Esophagus (tissue), 2 donors: ENCODE measurements at regions not wholly inside any gene's neighbourhood (a gene's known extent, or its start where the extent isn't known, plus 50 kb on each side); places are given as distances from the start of the nearest gene placed in this dataset.
"Not testable (repeated sequence)": the region's sequence is repeated elsewhere in the genome, so short reads cannot be mapped to it uniquely, and the experiment has no call there.

Source experiments
- H3K27ac ChIP-seq, 2 donors: one replicate each; pipeline ENCODE4 v1.5.1; 2013; ENCODE audit warnings: low read depth in 2 of 2, mild to moderate bottlenecking in 2 of 2, inconsistent platforms in 1 of 2, low read length in 1 of 2, moderate library complexity in 1 of 2
- H3K27me3 ChIP-seq, 2 donors: one replicate each; pipeline ENCODE4 v1.6.1; 2013; ENCODE audit warnings: low read length in 2 of 2, control low read depth in 1 of 2, mild to moderate bottlenecking in 1 of 2; ENCODE audit not compliant: insufficient read depth in 2 of 2, control insufficient read depth in 1 of 2
- H3K36me3 ChIP-seq, 2 donors: one replicate each; pipeline ENCODE4 v1.6.1; 2013; ENCODE audit warnings: low read length in 1 of 2; ENCODE audit not compliant: control insufficient read depth in 2 of 2, insufficient read depth in 2 of 2
- H3K4me1 ChIP-seq, 2 donors: one replicate each; pipeline ENCODE4 v1.6.1; 2013; ENCODE audit warnings: low read length in 1 of 2; ENCODE audit not compliant: control insufficient read depth in 2 of 2, insufficient read depth in 2 of 2
- H3K4me3 ChIP-seq, 2 donors: one replicate each; pipeline ENCODE4 v1.5.1; 2013; ENCODE audit warnings: low read length in 2 of 2, mild to moderate bottlenecking in 2 of 2, low read depth in 1 of 2, moderate library complexity in 1 of 2
- H3K9me3 ChIP-seq, 2 donors: one replicate each; pipeline ENCODE4 v1.6.1; 2013; ENCODE audit warnings: mild to moderate bottlenecking in 2 of 2, low read depth in 1 of 2, low read length in 1 of 2, moderate library complexity in 1 of 2; ENCODE audit not compliant: control insufficient read depth in 2 of 2, insufficient read depth in 1 of 2
- WGBS, 2 donors: extraction: QIAGEN DNeasy Blood & Tissue Kit; methylation state at CpG; one replicate each; pipeline ENCODE4 v1.1.7; 2013; 5-methylcytosine and 5-hydroxymethylcytosine counted together
- donor health status: healthy with polysubstance abuse.
- donor health status: Bipolar disorder and iron deficiency.

GRCh38 chr9:88831713-88832407 lies 159.4 kb upstream of the S1PR3 start:
- H3K4me1 ChIP-seq: no peaks in the 10 kb centered on the region
- no peaks in the 10 kb centered on the region for H3K9me3 ChIP-seq
- 65 to 78% methylated on average over 6 of the region's 6 CpGs for WGBS, 2 donors
- H3K27me3 ChIP-seq: no peaks in the 10 kb centered on the region
- H3K36me3 ChIP-seq: no peaks in the 10 kb centered on the region
- no peak overlapping the region for H3K27ac ChIP-seq
- no peak overlapping the region for H3K4me3 ChIP-seq

GRCh38 chr9:88833946-88834345 lies 157.3 kb upstream of the S1PR3 start:
- Histone ChIP-seq H3K27ac (no peak overlapping the region), H3K9me3 (no peaks in the 10 kb centered on the region), H3K4me1 (no peaks in the 10 kb centered on the region), H3K27me3 (no peaks in the 10 kb centered on the region), H3K36me3 (no peaks in the 10 kb centered on the region), H3K4me3 (no peak overlapping the region)
- 66% methylated on average over 1 of the region's 1 CpG for WGBS, 2 donors

GRCh38 chr9:88835038-88835466 lies 156.2 kb upstream of the S1PR3 start:
- no peaks in the 10 kb centered on the region for H3K27me3 ChIP-seq
- H3K4me1 ChIP-seq: no peaks in the 10 kb centered on the region
- H3K27ac ChIP-seq: no peak overlapping the region
- 54 to 62% methylated on average over 1 of the region's 1 CpG for WGBS, 2 donors
- H3K9me3 ChIP-seq: no peaks in the 10 kb centered on the region
- no peak overlapping the region for H3K4me3 ChIP-seq
- no peaks in the 10 kb centered on the region for H3K36me3 ChIP-seq

GRCh38 chr9:88835772-88836171 lies 155.5 kb upstream of the S1PR3 start:
- Histone ChIP-seq H3K36me3 (no peaks in the 10 kb centered on the region), H3K4me3 (no peak overlapping the region), H3K27ac (no peak overlapping the region), H3K9me3 (no peaks in the 10 kb centered on the region), H3K4me1 (no peaks in the 10 kb centered on the region), H3K27me3 (no peaks in the 10 kb centered on the region)
- 62 to 64% methylated on average over 3 of the region's 3 CpGs for WGBS, 2 donors

- H3K27ac ChIP-seq: no peak overlapping the region
- WGBS, 2 donors: 85 to 86% methylated on average over 2 of the region's 2 CpGs
- no peaks in the 10 kb centered on the region for H3K4me1 ChIP-seq
- H3K4me3 ChIP-seq: no peak overlapping the region
- H3K36me3 ChIP-seq: no peaks in the 10 kb centered on the region
- no peaks in the 10 kb centered on the region for H3K27me3 ChIP-seq
- no peaks in the 10 kb centered on the region for H3K9me3 ChIP-seq
These were observed 153.5 kb upstream of the S1PR3 start for GRCh38 chr9:88837731-88838130.

GRCh38 chr9:88849878-88850277 lies 141.4 kb upstream of the S1PR3 start:
- not testable (repeated sequence) for H3K4me1 ChIP-seq, H3K27me3 ChIP-seq, H3K27ac ChIP-seq, H3K36me3 ChIP-seq, H3K9me3 ChIP-seq, H3K4me3 ChIP-seq
- WGBS, 2 donors: 91 to 92% methylated on average over 6 of the region's 6 CpGs

- WGBS, 2 donors: 41 to 43% methylated on average over 1 of the region's 1 CpG
- Histone ChIP-seq H3K9me3 (no peaks in the 10 kb centered on the region), H3K27ac (no peak overlapping the region), H3K36me3 (no peaks in the 10 kb centered on the region), H3K4me1 (no peaks in the 10 kb centered on the region), H3K4me3 (no peak overlapping the region), H3K27me3 (no peaks in the 10 kb centered on the region)
These were observed 138.5 kb upstream of the S1PR3 start for GRCh38 chr9:88852794-88853193.

- H3K27ac ChIP-seq: no peak overlapping the region
- 79 to 84% methylated on average over 5 of the region's 5 CpGs for WGBS, 2 donors
- no peak overlapping the region for H3K4me3 ChIP-seq
- no peaks in the 10 kb centered on the region for H3K36me3 ChIP-seq
- H3K4me1 ChIP-seq: no peaks in the 10 kb centered on the region
- H3K9me3 ChIP-seq: no peaks in the 10 kb centered on the region
- H3K27me3 ChIP-seq: no peaks in the 10 kb centered on the region
These were observed 120.6 kb upstream of the S1PR3 start for GRCh38 chr9:88870627-88871026.

- Histone ChIP-seq H3K4me3 (no peak overlapping the region), H3K9me3 (no peaks in the 10 kb centered on the region), H3K36me3 (no peaks in the 10 kb centered on the region), H3K4me1 (no peaks in the 10 kb centered on the region), H3K27me3 (no peaks in the 10 kb centered on the region), H3K27ac (no peak overlapping the region)
- WGBS, 2 donors: 84 to 90% methylated on average over 8 of the region's 8 CpGs
These were observed 119.6 kb upstream of the S1PR3 start for GRCh38 chr9:88871669-88872068.

GRCh38 chr9:88872192-88872946 lies 118.9 kb upstream of the S1PR3 start:
- H3K27me3 ChIP-seq: no peaks in the 10 kb centered on the region
- H3K27ac ChIP-seq: no peak overlapping the region
- H3K36me3 ChIP-seq: no peaks in the 10 kb centered on the region
- 69 to 78% methylated on average over 3 of the region's 3 CpGs for WGBS, 2 donors
- H3K9me3 ChIP-seq: no peaks in the 10 kb centered on the region
- no peak overlapping the region for H3K4me3 ChIP-seq
- no peaks in the 10 kb centered on the region for H3K4me1 ChIP-seq
